C4-2B (cell line): ENCODE measurements at regions not wholly inside any gene's neighbourhood (a gene's known extent, or its start where the extent isn't known, plus 50 kb on each side); places are given as distances from the start of the nearest gene placed in this dataset.
"Not testable (repeated sequence)": the region's sequence is repeated elsewhere in the genome, so short reads cannot be mapped to it uniquely, and the experiment has no call there.

Source experiments
- CTCF ChIP-seq: fragments of 450-650 bp; conservative IDR thresholded peaks from 2 replicates; pipeline ENCODE4 v1.5.1; 2017; ENCODE audit warnings: mild to moderate bottlenecking
- ZFX ChIP-seq: fragments of 450-650 bp; IDR thresholded peaks from 2 replicates; pipeline ENCODE4 v1.6.1; 2017

GRCh38 chr19:27852931-27853330, 1360.0 kb downstream of the UQCRFS1 start:
- TF ChIP-seq CTCF, ZFX: not testable (repeated sequence)
